GM04504 (cell line): ENCODE measurements at regions not wholly inside any gene's neighbourhood (a gene's known extent, or its start where the extent isn't known, plus 50 kb on each side); places are given as distances from the start of the nearest gene placed in this dataset.
A peak's percentile ranks its signal among the peaks of the same experiment; 100 is the strongest.
"Not testable (repeated sequence)": the region's sequence is repeated elsewhere in the genome, so short reads cannot be mapped to it uniquely, and the experiment has no call there.

ENCODE experiments used
- DNase-seq: peaks from one replicate; pipeline ENCODE4 v3.0.0-alpha.2; 2012; ENCODE audit warnings: low read depth

- DNase-seq = peak; percentile 12
Observed at GRCh38 chr5:1652873-1653697, 129.3 kb upstream of the LPCAT1 start.

DNA sequence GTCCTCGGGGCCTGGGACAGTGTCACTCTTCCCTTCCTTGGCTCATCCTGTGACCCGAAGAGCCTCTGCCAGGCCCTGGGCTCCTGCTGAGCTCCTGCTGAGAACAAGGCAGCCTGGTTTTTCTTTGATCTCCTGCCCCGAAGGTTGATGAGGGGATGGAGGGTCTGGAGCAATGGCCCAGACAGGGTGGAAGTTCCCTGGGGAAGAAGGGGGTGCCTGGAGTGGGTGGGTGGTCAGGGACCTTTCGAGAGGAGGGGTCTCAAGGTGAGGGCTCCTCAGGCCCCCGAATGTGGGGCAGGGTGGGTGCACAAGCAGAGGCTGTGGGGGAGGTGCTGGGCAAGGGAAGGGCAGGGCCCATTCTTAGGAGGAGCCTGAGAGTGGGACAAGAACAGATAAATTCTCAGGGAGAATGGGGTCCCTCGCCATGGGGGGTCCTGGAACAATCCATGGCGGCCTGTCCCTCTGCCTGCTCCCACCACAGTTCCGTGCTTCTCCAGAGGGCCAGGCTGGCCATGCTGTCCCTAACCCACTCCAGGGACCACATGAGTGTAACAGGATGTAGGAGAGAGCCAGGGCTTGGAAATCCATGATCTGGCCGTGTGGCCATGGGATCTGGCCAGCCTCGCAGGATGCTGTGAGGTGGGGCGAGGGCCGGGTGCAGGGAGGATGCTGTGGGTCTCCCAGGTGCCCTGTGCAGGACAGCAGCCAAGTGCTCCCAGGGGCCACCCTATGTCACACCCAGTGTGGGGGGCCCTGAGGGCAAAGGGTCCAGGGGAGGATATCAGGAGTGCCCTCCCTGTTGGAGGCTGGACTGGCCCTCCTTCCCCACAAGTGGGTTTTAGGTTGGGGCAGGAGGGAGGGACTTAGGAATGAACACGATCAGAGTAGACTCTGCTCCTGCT, 128.5 kb upstream of the LPCAT1 start:
- DNase-seq = no peak

DNA sequence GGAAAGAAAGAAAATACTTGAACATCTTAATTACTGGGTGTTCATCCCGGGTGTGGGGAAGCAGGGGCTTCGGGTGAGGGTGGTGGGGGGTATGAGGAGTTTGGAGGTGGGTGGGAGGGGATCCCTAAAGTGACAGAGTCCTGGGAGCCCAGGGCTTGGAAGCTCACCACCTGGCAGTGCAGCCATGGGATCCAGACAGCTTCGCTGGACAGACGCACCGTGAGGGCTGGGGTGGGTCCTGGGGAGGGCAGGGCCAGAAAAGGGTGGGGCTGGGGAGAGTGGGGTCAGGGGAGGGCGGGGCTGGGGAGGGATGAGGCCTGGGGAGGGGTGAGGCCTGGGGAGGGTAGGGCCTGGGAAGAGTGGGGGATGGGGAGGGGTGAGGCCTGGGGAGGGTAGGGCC, 127.5 kb upstream of the LPCAT1 start:
- no peak for DNase-seq

GRCh38 chr5:1649554-1649953, 125.8 kb upstream of the LPCAT1 start:
- no peak for DNase-seq

GRCh38 chr5:1648806-1649205, 125.0 kb upstream of the LPCAT1 start:
- peak; percentile 53 for DNase-seq

GRCh38 chr5:1647580-1647979, 123.8 kb upstream of the LPCAT1 start:
- DNase-seq = no peak

- DNase-seq = peak; percentile 47
Observed at GRCh38 chr5:1644810-1645571, 121.2 kb upstream of the LPCAT1 start.

- not testable (repeated sequence) for DNase-seq
Observed at GRCh38 chr5:1644393-1644809, 120.6 kb upstream of the LPCAT1 start.

- DNase-seq = no peak
Observed at GRCh38 chr5:1643651-1644392, 120.1 kb upstream of the LPCAT1 start.

- no peak for DNase-seq
Observed at GRCh38 chr5:1642621-1643061, 118.9 kb upstream of the LPCAT1 start.

- no peak for DNase-seq
Observed at GRCh38 chr5:1642221-1642620, 118.5 kb upstream of the LPCAT1 start.

DNA sequence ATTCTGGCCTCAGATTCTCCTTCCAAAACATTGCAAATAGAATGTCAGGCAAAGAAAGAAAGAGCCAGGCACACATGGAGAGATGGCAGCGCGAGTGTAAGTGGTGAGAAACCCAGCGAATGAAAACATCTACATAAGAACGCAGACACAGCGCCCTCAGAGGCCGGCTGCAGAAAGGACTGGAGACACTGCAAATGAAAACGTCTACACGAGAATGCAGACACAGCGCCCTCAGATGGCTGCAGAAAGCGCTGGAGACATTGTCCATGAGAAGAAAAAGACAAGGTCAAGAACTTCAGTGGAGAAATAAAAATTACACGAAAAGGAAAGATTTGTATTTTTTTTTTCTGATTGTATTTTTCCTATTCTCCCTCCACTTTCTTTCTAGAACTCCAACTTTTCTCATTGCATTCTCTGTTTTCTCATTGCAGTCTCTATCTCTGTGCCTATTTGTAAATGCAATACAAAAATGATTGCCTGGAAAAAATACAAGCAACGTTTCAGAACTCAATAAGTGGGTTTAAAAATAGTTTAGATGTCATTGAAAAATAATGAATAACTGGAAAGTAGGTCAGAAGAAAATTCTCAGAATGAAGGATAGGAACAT, 117.9 kb upstream of the LPCAT1 start:
- DNase-seq = peak; percentile 76

- DNase-seq = no peak
Observed at GRCh38 chr5:1641041-1641440, 117.3 kb upstream of the LPCAT1 start.

DNA sequence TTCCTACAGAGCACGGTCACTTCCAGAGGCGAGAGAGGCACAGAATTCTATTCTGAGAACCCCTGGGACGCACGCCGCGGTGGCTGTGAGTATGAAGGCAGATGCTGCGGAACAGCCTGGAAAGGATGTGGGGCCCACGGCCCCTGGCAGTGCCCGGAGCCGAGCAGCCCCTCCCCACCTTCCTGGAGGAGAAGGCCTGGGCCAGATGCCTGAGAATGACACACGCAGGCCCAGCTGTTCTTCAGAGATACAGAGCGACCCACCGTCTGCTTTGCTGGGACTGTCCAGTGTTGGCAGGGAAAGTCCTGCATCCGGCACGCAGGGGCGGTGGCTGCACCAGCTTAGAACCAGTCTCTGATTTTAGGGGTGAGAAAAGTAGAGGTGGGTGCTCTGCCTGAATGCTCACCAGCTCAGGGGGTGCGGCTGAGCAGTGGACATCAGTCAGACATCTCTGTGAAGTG, 116.7 kb upstream of the LPCAT1 start:
- no peak for DNase-seq

- DNase-seq = no peak
Observed at GRCh38 chr5:1639757-1640156, 116.0 kb upstream of the LPCAT1 start.

GRCh38 chr5:1638658-1639400, 115.1 kb upstream of the LPCAT1 start:
- DNase-seq = no peak

- DNase-seq = no peak
Observed at GRCh38 chr5:1637639-1638481, 114.1 kb upstream of the LPCAT1 start.

GRCh38 chr5:1636981-1637638, 113.3 kb upstream of the LPCAT1 start:
- DNase-seq = no peak
